KBM-7 (cell line): ENCODE measurements at regions not wholly inside any gene's neighbourhood (a gene's known extent, or its start where the extent isn't known, plus 50 kb on each side); places are given as distances from the start of the nearest gene placed in this dataset.

ENCODE experiments used
- DNase-seq: peaks from one replicate; pipeline ENCODE4 v3.0.0-alpha.2; 2015
- in situ Hi-C: fragments of 300-500 bp; cut with MboI; formaldehyde crosslinking; loops from 2 replicates; pipeline ENCODE4 v1.14.3; 2020; ENCODE audit warnings: low sequenced_read_pairs, low pct_unique_long_range_greater_than_20kb, mixed read lengths

GRCh38 chr4:153153339-153153871, 50.8 kb upstream of the TRIM2 start:
- peak; percentile 87 for DNase-seq
- in situ Hi-C loops, result loop anchor here (25.0 kb wide), 2 partner anchors 159 to 434 kb away; no protein-coding TSS in a partner anchor

- DNase-seq, result peak; percentile 43
- in situ Hi-C loops, result loop anchor here (25.0 kb wide), 2 partner anchors 158 to 433 kb away; no protein-coding TSS in a partner anchor
These were observed 50.0 kb upstream of the TRIM2 start for GRCh38 chr4:153154007-153154975.
